SK-N-MC (cell line): ENCODE measurements at regions not wholly inside any gene's neighbourhood (a gene's known extent, or its start where the extent isn't known, plus 50 kb on each side); places are given as distances from the start of the nearest gene placed in this dataset.

Experiments used
- EZH2 ChIP-seq: fragments of 200-600 bp; sonication (generic); IDR thresholded peaks from one replicate; pipeline ENCODE4 v1.6.1; 2017; ENCODE audit warnings: antibody characterized with exemption
- POLR2AphosphoS5 ChIP-seq: IDR thresholded peaks from 2 replicates; pipeline ENCODE4 v1.6.1; 2012; ENCODE audit warnings: mild to moderate bottlenecking, low read depth, low read length, borderline replicate concordance

GRCh38 chr18:66695281-66695680 lies 91.4 kb upstream of the CDH19 start:
- TF ChIP-seq POLR2AphosphoS5 (no peak), EZH2 (no peak)
